H9 (cell line): ENCODE measurements at regions not wholly inside any gene's neighbourhood (a gene's known extent, or its start where the extent isn't known, plus 50 kb on each side); places are given as distances from the start of the nearest gene placed in this dataset.

Source experiments
- DNase-seq: peaks from one replicate; pipeline ENCODE4 v3.0.0-alpha.2; 2017
- H2AFZ ChIP-seq: one replicate; pipeline ENCODE4 v1.6.1; 2013; ENCODE audit warnings: mild to moderate bottlenecking, low read length, control low read depth, moderate library complexity
- H2AK5ac ChIP-seq: 2 replicates; pipeline ENCODE4 v1.6.1; 2013; ENCODE audit warnings: low read length, control low read depth, mixed read lengths; ENCODE audit not compliant: insufficient read length
- H2BK120ac ChIP-seq: one replicate; pipeline ENCODE4 v1.6.1; 2013; ENCODE audit warnings: low read depth, mild to moderate bottlenecking, low read length, control low read depth, inconsistent platforms; ENCODE audit not compliant: poor library complexity, severe bottlenecking
- H2BK12ac ChIP-seq: 2 replicates; pipeline ENCODE4 v1.6.1; 2013; ENCODE audit warnings: low read length, control low read depth, mixed read lengths, low read depth; ENCODE audit not compliant: insufficient read length
- H2BK15ac ChIP-seq: 2 replicates; pipeline ENCODE4 v1.6.1; 2013; ENCODE audit warnings: low read depth, low read length, control low read depth
- H2BK20ac ChIP-seq: one replicate; pipeline ENCODE4 v1.6.1; 2013; ENCODE audit warnings: low read depth, mild to moderate bottlenecking, low read length, control low read depth, inconsistent platforms; ENCODE audit not compliant: poor library complexity, severe bottlenecking
- H2BK5ac ChIP-seq: 2 replicates; pipeline ENCODE4 v1.6.1; 2013; ENCODE audit warnings: low read length, control low read depth, mixed read lengths; ENCODE audit not compliant: insufficient read length
- H3K14ac ChIP-seq: 2 replicates; pipeline ENCODE4 v1.6.1; 2013; ENCODE audit warnings: low read length, control low read depth; ENCODE audit not compliant: insufficient read depth
- H3K18ac ChIP-seq: 2 replicates; pipeline ENCODE4 v1.6.1; 2013; ENCODE audit warnings: low read depth, mild to moderate bottlenecking, mixed read lengths, low read length, control low read depth; ENCODE audit not compliant: insufficient read length
- H3K23ac ChIP-seq: 2 replicates; pipeline ENCODE4 v1.6.1; 2013; ENCODE audit warnings: low read length, control low read depth, mixed read lengths, low read depth; ENCODE audit not compliant: insufficient read length
- H3K23me2 ChIP-seq: 2 replicates; pipeline ENCODE4 v1.6.1; 2013; ENCODE audit warnings: low read depth, mild to moderate bottlenecking, mixed read lengths, low read length, control low read depth; ENCODE audit not compliant: insufficient read length, poor library complexity, severe bottlenecking
- H3K27ac ChIP-seq: 2 replicates; pipeline ENCODE4 v1.5.1; 2013; ENCODE audit warnings: low read length, control low read depth, mixed read lengths, low read depth; ENCODE audit not compliant: insufficient read length
- H3K27me3 ChIP-seq: 2 replicates; pipeline ENCODE4 v1.6.1; 2013; ENCODE audit warnings: low read length, control low read depth, inconsistent platforms; ENCODE audit not compliant: insufficient read depth
- H3K4ac ChIP-seq: 2 replicates; pipeline ENCODE4 v1.6.1; 2013; ENCODE audit warnings: low read depth, mild to moderate bottlenecking, control low read depth, inconsistent platforms, low read length, moderate library complexity
- H3K4me1 ChIP-seq: 2 replicates; pipeline ENCODE4 v1.6.1; 2013; ENCODE audit warnings: low read length, control low read depth, inconsistent platforms; ENCODE audit not compliant: insufficient read depth
- H3K4me2 ChIP-seq: 2 replicates; pipeline ENCODE4 v1.6.1; 2013; ENCODE audit warnings: low read length, control low read depth, mixed read lengths; ENCODE audit not compliant: insufficient read length, insufficient read depth
- H3K56ac ChIP-seq: 2 replicates; pipeline ENCODE4 v1.6.1; 2013; ENCODE audit warnings: low read depth, mild to moderate bottlenecking, mixed read lengths, low read length, control low read depth; ENCODE audit not compliant: insufficient read length
- H3K79me1 ChIP-seq: 2 replicates; pipeline ENCODE4 v1.6.1; 2013; ENCODE audit warnings: low read depth, mild to moderate bottlenecking, moderate library complexity, low read length, control low read depth, inconsistent platforms; ENCODE audit not compliant: insufficient read depth, poor library complexity, severe bottlenecking
- H3K79me2 ChIP-seq: 2 replicates; pipeline ENCODE4 v1.6.1; 2013; ENCODE audit warnings: low read length, control low read depth, inconsistent platforms; ENCODE audit not compliant: insufficient read depth
- H3K9ac ChIP-seq: 2 replicates; pipeline ENCODE4 v1.6.1; 2013; ENCODE audit warnings: low read length, control low read depth, mixed read lengths; ENCODE audit not compliant: insufficient read length; ENCODE audit errors: extremely low read depth
- H3K9me3 ChIP-seq: one replicate; pipeline ENCODE4 v1.6.1; 2013; ENCODE audit warnings: low read depth, low read length, inconsistent platforms; ENCODE audit not compliant: control insufficient read depth
- H3T11ph ChIP-seq: one replicate; pipeline ENCODE4 v1.6.1; 2013; ENCODE audit warnings: mild to moderate bottlenecking, low read length, control low read depth, inconsistent platforms
- H4K20me1 ChIP-seq: one replicate; pipeline ENCODE4 v1.6.1; 2013; ENCODE audit not compliant: control insufficient read depth, insufficient read length, insufficient read depth
- H4K5ac ChIP-seq: 2 replicates; pipeline ENCODE4 v1.6.1; 2013; ENCODE audit warnings: low read depth, mild to moderate bottlenecking, mixed read lengths, low read length, control low read depth; ENCODE audit not compliant: insufficient read length
- H4K8ac ChIP-seq: replicated peaks from 2 replicates; pipeline ENCODE4 v1.6.1; 2013; ENCODE audit warnings: low read length, control low read depth, mixed read lengths, low read depth; ENCODE audit not compliant: insufficient read length
- H4K91ac ChIP-seq: 2 replicates; pipeline ENCODE4 v1.6.1; 2013; ENCODE audit warnings: low read depth, mild to moderate bottlenecking, moderate library complexity, mixed read lengths, low read length, control low read depth; ENCODE audit not compliant: insufficient read length
- H3K27ac Mint-ChIP-seq, 3 experiments: 2 replicates in 2 of 3; 3 replicates in 1 of 3; pipeline ENCODE4 v1.8.0; 2020 to 2021; ENCODE audit warnings: mixed read lengths in 3 of 3, mild to moderate bottlenecking in 1 of 3, moderate library complexity in 1 of 3
- H3K27me3 Mint-ChIP-seq: 2 replicates; pipeline ENCODE4 v1.8.0; 2021; ENCODE audit warnings: low read depth, mild to moderate bottlenecking, moderate library complexity, mixed read lengths
- H3K36me3 Mint-ChIP-seq, 3 experiments: 2 replicates in 2 of 3; 3 replicates in 1 of 3; pipeline ENCODE4 v1.8.0; 2020 to 2021; ENCODE audit warnings: low read depth in 3 of 3, mixed read lengths in 3 of 3; ENCODE audit not compliant: insufficient read depth in 1 of 3
- H3K4me1 Mint-ChIP-seq, 2 experiments: 2 replicates each; pipeline ENCODE4 v1.8.0; 2020; ENCODE audit warnings: mixed read lengths in 2 of 2
- H3K4me3 Mint-ChIP-seq, 2 experiments: 2 replicates in 1 of 2; 3 replicates in 1 of 2; pipeline ENCODE4 v1.8.0; 2020 to 2021; ENCODE audit warnings: mild to moderate bottlenecking in 2 of 2, mixed read lengths in 2 of 2, moderate library complexity in 1 of 2
- H3K9me3 Mint-ChIP-seq, 2 experiments: 2 replicates in 1 of 2; 3 replicates in 1 of 2; pipeline ENCODE4 v1.8.0; 2020; ENCODE audit warnings: mild to moderate bottlenecking in 2 of 2, mixed read lengths in 2 of 2, moderate library complexity in 1 of 2
- WGBS: extraction: QIAGEN DNeasy Blood & Tissue Kit; methylation state at CpG from one replicate; pipeline ENCODE4 v1.1.7; 2013; ENCODE audit warnings: missing lambda C conversion rate, low lambda C conversion rate, mixed read lengths; ENCODE audit not compliant: insufficient read length; ENCODE audit errors: extremely low coverage; 5-methylcytosine and 5-hydroxymethylcytosine counted together
- TF ChIP-seq, protein P1 (sequence below): fragments of 200-600 bp; sonication (generic); conservative IDR thresholded peaks from 3 replicates; pipeline ENCODE4 v1.8.0; 2021; ENCODE audit warnings: antibody characterized with exemption, mild to moderate bottlenecking

- Histone ChIP-seq H3K4me2 (no peak overlapping the region), H4K91ac (no peak overlapping the region), H2BK5ac (no peak overlapping the region), H2AFZ (no peak overlapping the region), H2BK12ac (no peak overlapping the region), H3K18ac (no peak overlapping the region), H4K8ac (no peak overlapping the region), H2BK15ac (no peak overlapping the region), H4K5ac (no peak overlapping the region), H3K27me3 (no peaks in the 10 kb centered on the region), H2AK5ac (no peak overlapping the region), H3K79me2 (no peaks in the 10 kb centered on the region), H3K9ac (no peak overlapping the region), H3K4ac (no peak overlapping the region), H2BK20ac (no peak overlapping the region), H3K23me2 (no peaks in the 10 kb centered on the region), H3K56ac (no peak overlapping the region), H4K20me1 (no peaks in the 10 kb centered on the region), H3K27ac (no peak overlapping the region), H3K14ac (no peak overlapping the region), H3K23ac (no peak overlapping the region), H3K4me1 (no peaks in the 10 kb centered on the region), H3T11ph (no peak overlapping the region), H3K9me3 (no peaks in the 10 kb centered on the region), H2BK120ac (no peak overlapping the region), H3K79me1 (no peaks in the 10 kb centered on the region)
- no peak for DNase-seq
- H3K27me3 Mint-ChIP-seq: no peaks in the 10 kb centered on the region; the same call in 1 of the 2 replicates
- peaks cover 0 to 3% (median 0%) of the 10 kb centered on the region in 3 experiments; a peak in 2 of 7 replicates for H3K36me3 Mint-ChIP-seq
- H3K9me3 Mint-ChIP-seq: no peaks in the 10 kb centered on the region
- no peak overlapping the region for H3K4me3 Mint-ChIP-seq
- H3K4me1 Mint-ChIP-seq: no peaks in the 10 kb centered on the region
- TF ChIP-seq, protein P1, sequence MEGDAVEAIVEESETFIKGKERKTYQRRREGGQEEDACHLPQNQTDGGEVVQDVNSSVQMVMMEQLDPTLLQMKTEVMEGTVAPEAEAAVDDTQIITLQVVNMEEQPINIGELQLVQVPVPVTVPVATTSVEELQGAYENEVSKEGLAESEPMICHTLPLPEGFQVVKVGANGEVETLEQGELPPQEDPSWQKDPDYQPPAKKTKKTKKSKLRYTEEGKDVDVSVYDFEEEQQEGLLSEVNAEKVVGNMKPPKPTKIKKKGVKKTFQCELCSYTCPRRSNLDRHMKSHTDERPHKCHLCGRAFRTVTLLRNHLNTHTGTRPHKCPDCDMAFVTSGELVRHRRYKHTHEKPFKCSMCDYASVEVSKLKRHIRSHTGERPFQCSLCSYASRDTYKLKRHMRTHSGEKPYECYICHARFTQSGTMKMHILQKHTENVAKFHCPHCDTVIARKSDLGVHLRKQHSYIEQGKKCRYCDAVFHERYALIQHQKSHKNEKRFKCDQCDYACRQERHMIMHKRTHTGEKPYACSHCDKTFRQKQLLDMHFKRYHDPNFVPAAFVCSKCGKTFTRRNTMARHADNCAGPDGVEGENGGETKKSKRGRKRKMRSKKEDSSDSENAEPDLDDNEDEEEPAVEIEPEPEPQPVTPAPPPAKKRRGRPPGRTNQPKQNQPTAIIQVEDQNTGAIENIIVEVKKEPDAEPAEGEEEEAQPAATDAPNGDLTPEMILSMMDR: peak; percentile 55; the same call in 2 of the 3 replicates
- H3K27ac Mint-ChIP-seq: no peak overlapping the region
- WGBS: no CpG with 5 or more reads among the region's 1 CpG
These were observed 886.3 kb upstream of the RBFOX1 start for GRCh38 chr16:6446370-6446769.
